GM18951 (cell line): ENCODE measurements at regions not wholly inside any gene's neighbourhood (a gene's known extent, or its start where the extent isn't known, plus 50 kb on each side); places are given as distances from the start of the nearest gene placed in this dataset.

Source experiments
- POLR2A ChIP-seq: IDR thresholded peaks from 4 replicates; pipeline ENCODE4 v1.6.1; 2011; ENCODE audit warnings: mild to moderate bottlenecking; ENCODE audit not compliant: insufficient read length, insufficient read depth; ENCODE audit errors: extremely low read depth
- in situ Hi-C: fragments of 300-500 bp; cut with MboI; formaldehyde crosslinking; loops from one replicate; pipeline ENCODE4 v1.12.0; 2022; ENCODE audit warnings: low sequenced_read_pairs, mixed read lengths, inconsistent platforms; ENCODE audit not compliant: unreplicated experiment

DNA sequence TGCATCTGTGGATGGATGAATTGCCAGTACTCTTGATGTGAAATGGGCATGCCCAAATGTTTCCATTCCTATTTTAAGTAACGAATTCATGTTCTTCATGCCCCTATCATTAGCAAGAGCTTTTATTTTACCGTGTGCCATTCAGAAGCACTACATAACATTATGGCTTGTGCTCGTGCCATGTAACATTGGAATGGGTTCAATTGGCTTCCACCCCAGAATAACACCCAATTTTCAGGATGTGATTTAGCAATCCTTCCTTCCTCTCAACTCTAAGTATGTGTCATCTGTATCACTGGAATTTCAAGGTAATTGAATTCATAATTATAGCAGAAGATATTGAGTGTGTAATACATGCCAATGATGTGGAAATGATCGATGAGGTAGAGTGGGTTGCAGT, 145.8 kb upstream of the TMPO start:
- in situ Hi-C loops: no loop called here

DNA sequence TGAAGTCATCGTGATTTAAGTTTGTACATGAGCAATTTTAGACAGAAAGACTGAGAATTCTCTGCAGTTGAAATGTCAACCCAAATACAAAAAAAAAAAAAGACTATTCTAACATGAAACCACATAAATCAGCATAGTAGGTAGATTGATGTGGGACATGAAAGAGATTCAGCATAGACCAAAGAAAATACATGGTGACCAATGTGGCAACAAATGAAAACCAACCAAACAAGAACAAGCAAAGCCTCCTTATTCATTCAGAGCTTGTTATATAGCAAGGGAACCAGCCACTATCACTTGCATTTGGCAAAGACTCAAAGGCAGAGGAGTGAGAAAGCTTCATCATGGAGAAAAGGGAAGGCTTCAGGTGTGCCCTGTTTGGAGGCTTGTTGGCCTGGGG, 144.4 kb upstream of the TMPO start:
- no peak for TF ChIP-seq POLR2A
- in situ Hi-C loops: no loop called here

More for the DNA sequence above, 145.8 kb upstream of the TMPO start:
- no peak for TF ChIP-seq POLR2A

DNA sequence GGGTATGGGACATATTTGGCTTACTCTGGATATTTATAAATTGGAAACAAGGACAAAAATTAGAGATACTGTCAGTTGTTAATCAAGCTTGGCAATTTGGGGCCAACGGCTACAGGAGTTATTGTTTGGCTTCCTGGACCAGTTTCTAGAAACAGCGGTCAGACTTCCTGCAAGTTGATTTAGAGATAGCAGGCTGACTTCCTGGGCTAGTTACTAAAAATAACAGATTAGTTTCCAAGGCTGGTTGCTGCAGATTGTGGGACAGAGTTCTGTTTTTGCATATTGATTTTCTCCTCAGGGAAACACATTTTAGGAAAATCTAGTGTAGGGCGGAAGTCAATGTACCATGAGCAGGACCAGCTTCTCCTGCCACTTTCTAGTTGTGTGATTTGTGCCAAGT, 144.0 kb upstream of the TMPO start:
- in situ Hi-C loops: no loop called here
- TF ChIP-seq POLR2A: no peak

DNA sequence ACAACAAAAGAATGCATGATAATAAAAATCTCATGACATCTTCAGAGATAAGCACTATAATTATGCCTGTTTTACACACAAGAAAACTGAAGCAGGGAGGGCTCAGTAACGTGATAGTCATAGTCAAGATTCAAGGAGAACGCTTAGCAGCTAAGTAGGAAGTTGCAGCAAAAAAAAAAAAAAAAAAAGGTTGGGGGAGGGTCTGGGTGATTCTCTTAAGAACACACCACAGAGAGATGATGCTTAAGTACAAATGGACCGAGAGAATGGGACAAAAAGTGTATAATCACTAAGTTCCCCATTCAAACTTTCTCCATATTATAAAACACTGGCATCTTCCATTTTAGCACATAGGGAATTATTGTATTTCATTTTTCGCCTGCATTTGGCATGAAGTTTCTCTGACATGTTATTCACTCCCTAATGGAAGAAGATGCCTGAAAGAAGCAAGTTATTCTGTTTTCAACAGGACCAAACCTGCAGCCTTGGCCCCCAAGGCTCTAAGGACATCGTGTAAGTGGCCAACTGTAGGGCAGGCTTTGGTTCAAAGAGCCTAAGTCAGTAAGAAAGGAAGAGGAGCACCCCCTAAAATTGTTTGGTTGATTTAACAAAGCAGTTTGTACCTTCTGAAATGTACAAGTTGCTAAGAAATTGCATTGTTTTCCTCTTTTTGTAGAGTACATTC, 142.9 kb upstream of the TMPO start:
- in situ Hi-C loops: no loop called here

DNA sequence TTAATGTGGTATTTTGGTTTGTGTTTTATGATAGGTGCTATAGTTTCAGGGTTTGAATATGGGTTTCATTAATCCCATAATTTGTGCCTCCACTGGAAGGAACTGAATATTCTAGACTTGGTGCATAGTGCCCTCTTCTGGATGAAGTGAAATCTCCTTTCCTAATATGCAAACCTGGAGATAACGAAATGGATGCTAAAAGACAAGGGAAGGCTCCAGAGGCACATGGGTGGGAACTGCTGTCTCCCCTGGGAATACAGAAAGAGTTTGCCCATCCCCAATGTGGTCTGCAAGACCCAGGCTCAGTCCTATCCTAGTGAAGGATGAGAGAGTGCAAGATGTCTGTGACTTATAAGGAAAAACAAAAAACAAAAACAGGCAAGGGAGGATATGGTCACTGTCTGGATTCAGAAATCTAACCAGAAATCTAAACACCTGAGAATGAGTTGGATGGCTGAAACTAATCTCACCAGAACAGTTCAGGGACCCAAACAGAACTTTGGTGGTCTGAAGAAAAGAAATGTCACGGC, 142.3 kb upstream of the TMPO start:
- TF ChIP-seq POLR2A: no peak
- in situ Hi-C loops: no loop called here

More for the DNA sequence above, 142.9 kb upstream of the TMPO start:
- no peak for TF ChIP-seq POLR2A

DNA sequence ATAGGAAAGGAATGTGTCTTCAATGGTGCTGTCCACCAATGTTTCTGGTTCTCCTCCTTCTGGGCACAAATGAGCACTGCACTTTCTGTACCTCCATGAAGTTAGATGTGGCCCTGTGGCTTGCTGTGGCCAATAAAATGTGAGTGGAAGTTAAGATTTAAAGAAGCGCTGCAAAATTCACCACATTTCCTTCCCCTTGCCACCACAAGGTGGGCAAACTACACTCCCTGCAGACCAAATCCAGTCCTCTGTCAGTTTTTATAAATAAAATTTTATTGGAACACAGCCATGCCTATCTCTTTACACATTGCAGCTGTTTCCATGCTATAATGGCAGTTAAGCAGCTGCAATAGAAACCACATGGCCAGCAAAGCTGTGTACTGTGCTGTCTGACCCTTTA, 141.4 kb upstream of the TMPO start:
- no peak for TF ChIP-seq POLR2A
- in situ Hi-C loops: no loop called here

DNA sequence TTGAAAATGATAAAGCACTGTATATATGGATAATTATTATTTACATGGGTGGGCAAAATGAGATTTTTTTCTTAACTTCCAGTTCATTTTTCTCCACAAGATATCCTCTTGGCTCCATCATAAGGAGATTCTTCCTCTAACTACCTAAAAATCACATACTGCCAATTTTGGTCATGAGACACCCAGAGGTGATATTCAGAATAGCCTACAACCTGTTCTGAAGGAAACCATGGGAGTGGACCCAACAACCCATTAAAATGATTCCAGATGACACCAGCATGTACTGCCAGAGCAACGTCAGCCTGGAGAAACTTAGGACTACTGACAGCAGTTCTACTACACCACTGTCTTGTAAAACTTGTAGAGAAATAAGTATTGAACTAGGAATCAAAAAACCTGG, 136.3 kb upstream of the TMPO start:
- in situ Hi-C loops: loop anchor here (25.0 kb wide), 2 partner anchors 1242 to 1817 kb away; no protein-coding TSS in a partner anchor
- no peak for TF ChIP-seq POLR2A

DNA sequence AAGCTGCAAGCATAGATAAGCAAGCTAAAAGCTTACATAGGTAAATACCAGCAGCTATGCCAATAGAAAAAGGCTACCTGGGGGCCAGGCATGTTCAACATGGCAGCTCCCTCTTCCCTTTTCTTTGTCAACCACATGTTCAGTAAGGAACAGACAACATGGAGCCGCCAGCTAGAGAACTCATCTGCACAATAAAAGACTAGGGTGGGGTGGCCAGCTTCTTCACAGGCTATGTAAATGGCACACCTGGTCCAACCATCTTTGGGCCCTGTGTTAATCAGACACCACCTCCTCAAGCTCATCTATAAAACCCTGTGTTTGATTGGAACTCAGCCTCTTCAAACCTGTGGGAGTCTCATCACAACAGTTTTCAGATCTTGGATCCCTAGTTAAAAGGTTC, 129.7 kb upstream of the TMPO start:
- TF ChIP-seq POLR2A: no peak
- in situ Hi-C loops: loop anchor here (25.0 kb wide), 2 partner anchors 1248 to 1823 kb away; no protein-coding TSS in a partner anchor

DNA sequence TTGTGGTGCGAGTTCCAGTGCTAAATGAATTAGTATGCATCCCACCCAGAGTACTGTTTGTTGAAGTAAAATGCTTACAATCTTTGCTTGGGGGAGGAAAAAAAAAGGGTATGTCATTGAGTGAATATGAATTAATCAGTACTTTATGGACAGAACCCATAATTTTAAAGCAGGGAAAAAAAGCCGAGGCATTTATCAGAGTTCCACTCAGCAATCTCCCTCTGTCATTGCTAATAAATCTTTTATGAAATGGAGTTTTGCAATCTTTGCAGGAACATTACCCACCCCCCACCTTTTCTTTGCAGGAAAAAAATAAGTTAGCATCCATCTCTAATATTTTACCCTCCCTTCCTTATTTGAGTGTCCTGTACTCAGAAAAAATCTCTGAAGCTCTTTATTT, 127.9 kb upstream of the TMPO start:
- no peak for TF ChIP-seq POLR2A

DNA sequence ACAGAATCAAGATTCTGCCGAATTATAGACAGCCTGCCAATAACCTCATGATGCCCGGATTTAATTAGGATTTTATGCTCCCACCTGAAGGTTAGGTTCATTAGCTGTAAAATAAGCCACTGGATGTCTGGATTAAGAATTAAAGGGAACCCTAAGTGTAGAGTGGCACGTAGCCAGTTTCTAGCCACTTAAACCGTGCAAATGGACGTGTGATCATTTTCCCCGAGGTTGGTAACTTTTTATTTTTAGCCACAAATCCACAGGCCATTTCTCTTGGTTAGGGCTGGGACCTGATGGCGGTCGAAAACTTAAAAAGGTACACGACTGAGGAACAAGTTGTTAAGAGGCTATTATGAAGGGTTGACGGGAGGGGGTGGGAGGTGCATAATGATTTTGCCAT, 127.3 kb upstream of the TMPO start:
- in situ Hi-C loops: loop anchor here (25.0 kb wide), 2 partner anchors 1251 to 1826 kb away; no protein-coding TSS in a partner anchor
- no peak for TF ChIP-seq POLR2A

More for the DNA sequence above, 127.9 kb upstream of the TMPO start:
- in situ Hi-C loops: loop anchor here (25.0 kb wide), 2 partner anchors 1250 to 1825 kb away; no protein-coding TSS in a partner anchor

DNA sequence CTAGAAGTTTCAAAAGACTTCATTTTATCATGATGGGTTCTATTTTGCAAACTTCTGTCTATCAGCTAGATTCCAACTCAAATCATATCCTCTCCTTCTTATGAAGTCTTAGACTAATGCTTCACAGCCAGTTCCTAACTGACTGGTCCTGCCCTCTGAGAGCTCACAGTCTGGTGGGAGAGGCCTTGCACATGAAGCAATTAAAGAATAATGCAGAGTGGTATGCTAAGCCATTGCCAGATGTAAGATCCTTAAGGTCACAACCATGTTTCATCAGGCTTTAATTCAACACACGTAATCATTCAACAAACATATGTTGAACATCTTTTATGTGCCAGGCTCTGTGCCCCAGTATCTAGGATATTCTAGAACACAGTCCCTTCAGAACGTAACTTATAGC, 125.8 kb upstream of the TMPO start:
- in situ Hi-C loops: loop anchor here (25.0 kb wide), 2 partner anchors 1252 to 1827 kb away; no protein-coding TSS in a partner anchor
- TF ChIP-seq POLR2A: no peak

DNA sequence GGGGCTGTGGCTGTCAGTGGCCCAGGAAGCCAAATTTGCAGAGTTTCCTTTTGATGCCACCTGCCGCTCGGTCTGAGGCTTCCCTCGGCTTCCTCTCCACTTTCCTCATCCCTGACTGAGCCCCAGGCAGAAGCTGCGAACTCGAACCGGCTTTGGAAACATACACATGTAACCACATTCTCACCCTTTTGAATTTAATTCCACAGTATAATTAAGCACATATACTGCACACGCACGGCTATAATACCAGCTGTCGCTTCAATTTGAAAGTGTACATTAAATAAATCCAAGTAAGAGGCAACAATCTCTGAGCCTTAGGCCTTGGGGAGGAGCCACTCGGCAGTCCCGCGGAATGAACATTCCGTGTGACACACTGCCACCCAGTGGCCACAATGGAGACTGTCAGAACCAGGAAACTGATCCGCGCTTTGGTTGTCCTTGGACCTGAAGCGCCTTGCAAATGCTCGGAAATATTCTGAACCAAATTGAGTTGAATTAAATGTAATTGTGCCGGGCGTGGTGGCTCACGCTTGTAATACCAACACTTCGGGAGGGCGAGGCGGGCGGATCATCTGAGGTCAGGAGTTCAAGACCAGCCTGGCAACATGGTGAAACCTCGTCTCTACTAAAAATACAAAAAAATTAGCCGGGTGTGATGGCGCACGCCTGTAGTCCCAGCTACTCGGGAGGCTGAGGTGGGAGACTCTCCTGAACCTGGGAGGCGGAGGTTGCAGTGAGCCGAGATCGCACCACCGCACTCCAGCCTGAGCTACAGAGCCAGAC, 117.9 kb upstream of the TMPO start:
- TF ChIP-seq POLR2A: no peak
- in situ Hi-C loops: loop anchor here (25.0 kb wide), 2 partner anchors 1260 to 1835 kb away; no protein-coding TSS in a partner anchor

DNA sequence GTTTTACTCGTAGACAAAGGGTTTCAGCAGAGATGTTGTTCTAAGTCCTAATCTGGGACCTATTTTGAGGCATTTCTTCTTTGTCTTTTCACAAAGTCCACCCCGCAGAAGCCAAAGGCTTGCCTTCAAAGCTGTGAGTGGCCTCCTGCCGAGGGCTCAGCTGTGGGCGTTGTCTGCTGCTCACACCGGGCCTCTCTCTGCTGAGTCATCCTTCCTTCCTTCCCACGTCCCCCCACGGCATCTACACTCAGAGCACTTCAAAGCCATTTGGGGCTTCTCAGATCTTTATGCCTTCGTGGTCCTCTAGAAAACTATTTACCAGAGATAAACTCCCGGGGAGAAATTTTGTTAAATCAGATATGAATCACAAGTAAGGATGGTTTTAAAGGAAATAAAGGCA, 115.9 kb upstream of the TMPO start:
- TF ChIP-seq POLR2A: no peak
- in situ Hi-C loops: loop anchor here (25.0 kb wide), 2 partner anchors 1262 to 1837 kb away; no protein-coding TSS in a partner anchor

DNA sequence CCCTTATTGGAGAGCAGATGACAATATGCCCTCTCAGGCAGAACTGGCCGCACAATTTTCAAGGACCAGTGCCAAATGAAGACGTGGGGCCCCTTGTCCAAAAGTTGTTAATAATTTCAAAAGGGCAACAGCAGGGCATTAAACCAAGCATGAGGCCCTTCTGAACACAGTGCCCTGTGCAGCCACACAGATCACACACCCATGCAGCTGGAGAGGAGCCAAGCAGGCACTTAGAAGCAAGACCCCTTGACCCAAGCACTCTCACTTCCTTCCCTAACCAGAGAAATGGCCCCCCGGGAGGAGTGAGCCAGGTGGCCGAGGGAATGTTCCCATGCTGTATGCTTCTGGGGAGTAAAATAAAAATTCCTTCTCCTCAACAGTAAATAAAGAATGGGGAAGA, 114.0 kb upstream of the TMPO start:
- TF ChIP-seq POLR2A: no peak
- in situ Hi-C loops: no loop called here

DNA sequence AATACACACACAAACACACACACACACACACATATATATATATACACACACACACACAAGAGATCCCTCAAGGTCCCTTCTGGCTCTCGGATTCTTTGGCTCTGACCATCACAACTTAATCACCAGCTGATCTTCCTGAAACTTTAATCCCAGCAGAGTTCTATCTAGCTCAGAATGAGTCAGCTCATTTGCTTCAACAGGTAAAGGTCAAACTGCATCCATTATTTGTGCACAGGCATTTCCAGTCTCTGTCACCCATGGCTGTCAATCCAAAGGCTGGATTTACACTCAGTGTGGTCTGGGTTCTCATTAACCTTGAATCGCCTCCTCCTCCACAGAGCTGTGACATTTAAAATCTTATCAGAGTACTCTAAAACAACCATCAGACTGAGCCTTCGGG, 113.3 kb upstream of the TMPO start:
- TF ChIP-seq POLR2A: no peak
- in situ Hi-C loops: no loop called here
